ENCODE measurements at regions not wholly inside any gene's neighbourhood (a gene's known extent, or its start where the extent isn't known, plus 50 kb on each side); places are given as distances from the start of the nearest gene placed in this dataset.

GRCh38 chr3:135366816-135367215, 571.8 kb downstream of the EPHB1 start:
- no peaks in the 10 kb centered on the region for H3K4me1 ChIP-seq (ENCODE audit: control insufficient read depth in 1 of 2, low read depth in 2 of 2)
- H3K27me3 ChIP-seq (replicated peaks; ENCODE audit: insufficient read depth): no peaks in the 10 kb centered on the region
- H3K9me3 ChIP-seq: no peaks in the 10 kb centered on the region
- ATAC-seq (ENCODE audit: insufficient number of reproducible peaks, low FRiP score, low read depth): no peak
- DNase-seq (ENCODE audit: low spot score): no peak
- H3K27ac ChIP-seq: no peak overlapping the region
- no peak overlapping the region for H3K4me3 ChIP-seq
- H3K36me3 ChIP-seq: no peaks in the 10 kb centered on the region
- no peak for TF ChIP-seq CTCF (IDR thresholded peaks at IDR 0.05)

GRCh38 chr3:135368316-135368715, 573.3 kb downstream of the EPHB1 start:
- no peak for TF ChIP-seq CTCF (IDR thresholded peaks at IDR 0.05)
- H3K36me3 ChIP-seq: no peaks in the 10 kb centered on the region
- H3K4me1 ChIP-seq (ENCODE audit: control insufficient read depth in 1 of 2, low read depth in 2 of 2): no peaks in the 10 kb centered on the region
- no peaks in the 10 kb centered on the region for H3K9me3 ChIP-seq
- no peak overlapping the region for H3K27ac ChIP-seq
- H3K27me3 ChIP-seq (replicated peaks; ENCODE audit: insufficient read depth): no peaks in the 10 kb centered on the region
- no peak overlapping the region for H3K4me3 ChIP-seq
- DNase-seq (ENCODE audit: low spot score): no peak
- no peak for ATAC-seq (ENCODE audit: insufficient number of reproducible peaks, low FRiP score, low read depth)

- Histone ChIP-seq H3K36me3 (no peaks in the 10 kb centered on the region), H3K27ac (no peak overlapping the region), H3K4me1 (ENCODE audit: control insufficient read depth in 1 of 2, low read depth in 2 of 2) (no peaks in the 10 kb centered on the region), H3K27me3 (replicated peaks; ENCODE audit: insufficient read depth) (no peaks in the 10 kb centered on the region), H3K4me3 (no peak overlapping the region), H3K9me3 (no peaks in the 10 kb centered on the region)
- no peak for DNase-seq (ENCODE audit: low spot score)
- ATAC-seq (ENCODE audit: insufficient number of reproducible peaks, low FRiP score, low read depth): no peak
- no peak for TF ChIP-seq CTCF (IDR thresholded peaks at IDR 0.05)
These were observed 573.7 kb downstream of the EPHB1 start for GRCh38 chr3:135368781-135369180.

- TF ChIP-seq CTCF (IDR thresholded peaks at IDR 0.05): no peak
- Histone ChIP-seq H3K27ac (no peak overlapping the region), H3K9me3 (no peaks in the 10 kb centered on the region), H3K4me3 (no peak overlapping the region), H3K36me3 (no peaks in the 10 kb centered on the region), H3K27me3 (replicated peaks; ENCODE audit: insufficient read depth) (no peaks in the 10 kb centered on the region), H3K4me1 (ENCODE audit: control insufficient read depth in 1 of 2, low read depth in 2 of 2) (no peaks in the 10 kb centered on the region)
- DNase-seq (ENCODE audit: low spot score) (no peak), ATAC-seq (ENCODE audit: insufficient number of reproducible peaks, low FRiP score, low read depth) (no peak)
These were observed 579.5 kb downstream of the EPHB1 start for GRCh38 chr3:135374571-135374970.

- Histone ChIP-seq H3K4me1 (ENCODE audit: control insufficient read depth in 1 of 2, low read depth in 2 of 2) (no peaks in the 10 kb centered on the region), H3K36me3 (no peaks in the 10 kb centered on the region), H3K9me3 (no peaks in the 10 kb centered on the region), H3K4me3 (no peak overlapping the region), H3K27ac (no peak overlapping the region), H3K27me3 (replicated peaks; ENCODE audit: insufficient read depth) (no peaks in the 10 kb centered on the region)
- DNase-seq (ENCODE audit: low spot score) (no peak), ATAC-seq (ENCODE audit: insufficient number of reproducible peaks, low FRiP score, low read depth) (no peak)
- TF ChIP-seq CTCF (IDR thresholded peaks at IDR 0.05): no peak
These were observed 583.3 kb upstream of the PPP2R3A start for GRCh38 chr3:135382188-135382587.
